ENCODE measurements at regions not wholly inside any gene's neighbourhood (a gene's known extent, or its start where the extent isn't known, plus 50 kb on each side); places are given as distances from the start of the nearest gene placed in this dataset.

- intact Hi-C loops (cut with micrococcal nuclease; ENCODE audit: unreplicated experiment): no loop called here
- TF ChIP-seq, protein P1, sequence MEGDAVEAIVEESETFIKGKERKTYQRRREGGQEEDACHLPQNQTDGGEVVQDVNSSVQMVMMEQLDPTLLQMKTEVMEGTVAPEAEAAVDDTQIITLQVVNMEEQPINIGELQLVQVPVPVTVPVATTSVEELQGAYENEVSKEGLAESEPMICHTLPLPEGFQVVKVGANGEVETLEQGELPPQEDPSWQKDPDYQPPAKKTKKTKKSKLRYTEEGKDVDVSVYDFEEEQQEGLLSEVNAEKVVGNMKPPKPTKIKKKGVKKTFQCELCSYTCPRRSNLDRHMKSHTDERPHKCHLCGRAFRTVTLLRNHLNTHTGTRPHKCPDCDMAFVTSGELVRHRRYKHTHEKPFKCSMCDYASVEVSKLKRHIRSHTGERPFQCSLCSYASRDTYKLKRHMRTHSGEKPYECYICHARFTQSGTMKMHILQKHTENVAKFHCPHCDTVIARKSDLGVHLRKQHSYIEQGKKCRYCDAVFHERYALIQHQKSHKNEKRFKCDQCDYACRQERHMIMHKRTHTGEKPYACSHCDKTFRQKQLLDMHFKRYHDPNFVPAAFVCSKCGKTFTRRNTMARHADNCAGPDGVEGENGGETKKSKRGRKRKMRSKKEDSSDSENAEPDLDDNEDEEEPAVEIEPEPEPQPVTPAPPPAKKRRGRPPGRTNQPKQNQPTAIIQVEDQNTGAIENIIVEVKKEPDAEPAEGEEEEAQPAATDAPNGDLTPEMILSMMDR (conservative IDR thresholded peaks at IDR 0.05; ENCODE audit: low read depth, low read length): no peak
Measured at GRCh38 chr10:47082055-47082784, 171.0 kb downstream of the PTPN20 start.

GRCh38 chr10:47087667-47088066, 176.4 kb downstream of the PTPN20 start:
- no peak overlapping the region for H3K4me3 ChIP-seq (ENCODE audit: low read depth, low read length, poor library complexity, severe bottlenecking)
- intact Hi-C loops (cut with micrococcal nuclease; ENCODE audit: unreplicated experiment): no loop called here
- ChIA-PET POLR2A (ENCODE audit: low non-redundant PET) (no interaction called here), CTCF (no interaction called here)
- DNase-seq (ENCODE audit: low spot score): no peak
- H3K4me1 ChIP-seq (ENCODE audit: insufficient read depth, low read length, poor library complexity, severe bottlenecking): no peaks in the 10 kb centered on the region
- no peaks in the 10 kb centered on the region for H3K9me3 ChIP-seq (ENCODE audit: low read depth, low read length, poor library complexity, severe bottlenecking)
- H3K27me3 ChIP-seq (replicated peaks; ENCODE audit: insufficient read depth, low read depth, low read length, poor library complexity): no peaks in the 10 kb centered on the region
- no peak overlapping the region for H3K27ac ChIP-seq (ENCODE audit: low read depth, low read length, poor library complexity, severe bottlenecking)
- no TSS peak for BruUV-seq (replicated peaks)
- H3K36me3 ChIP-seq (ENCODE audit: insufficient read depth, low read length, poor library complexity, severe bottlenecking): no peaks in the 10 kb centered on the region
- TF ChIP-seq, protein P1 (conservative IDR thresholded peaks at IDR 0.05; ENCODE audit: low read depth, low read length): no peak
- no peak for TF ChIP-seq EZH2 (IDR thresholded peaks at IDR 0.05; ENCODE audit: borderline replicate concordance, low read depth, low read length, poor library complexity, severe bottlenecking)

More at GRCh38 chr10:47082055-47082784, 171.0 kb downstream of the PTPN20 start:
- no peak for DNase-seq (ENCODE audit: low spot score)
- H3K9me3 ChIP-seq (ENCODE audit: low read depth, low read length, poor library complexity, severe bottlenecking): no peaks in the 10 kb centered on the region
- ChIA-PET CTCF (no interaction called here), POLR2A (ENCODE audit: low non-redundant PET) (no interaction called here)
- BruUV-seq (replicated peaks): no TSS peak
- no peaks in the 10 kb centered on the region for H3K4me1 ChIP-seq (ENCODE audit: insufficient read depth, low read length, poor library complexity, severe bottlenecking)
- no peak overlapping the region for H3K27ac ChIP-seq (ENCODE audit: low read depth, low read length, poor library complexity, severe bottlenecking)
- no peaks in the 10 kb centered on the region for H3K36me3 ChIP-seq (ENCODE audit: insufficient read depth, low read length, poor library complexity, severe bottlenecking)
- no peak overlapping the region for H3K4me3 ChIP-seq (ENCODE audit: low read depth, low read length, poor library complexity, severe bottlenecking)
- no peaks in the 10 kb centered on the region for H3K27me3 ChIP-seq (replicated peaks; ENCODE audit: insufficient read depth, low read depth, low read length, poor library complexity)

DNA sequence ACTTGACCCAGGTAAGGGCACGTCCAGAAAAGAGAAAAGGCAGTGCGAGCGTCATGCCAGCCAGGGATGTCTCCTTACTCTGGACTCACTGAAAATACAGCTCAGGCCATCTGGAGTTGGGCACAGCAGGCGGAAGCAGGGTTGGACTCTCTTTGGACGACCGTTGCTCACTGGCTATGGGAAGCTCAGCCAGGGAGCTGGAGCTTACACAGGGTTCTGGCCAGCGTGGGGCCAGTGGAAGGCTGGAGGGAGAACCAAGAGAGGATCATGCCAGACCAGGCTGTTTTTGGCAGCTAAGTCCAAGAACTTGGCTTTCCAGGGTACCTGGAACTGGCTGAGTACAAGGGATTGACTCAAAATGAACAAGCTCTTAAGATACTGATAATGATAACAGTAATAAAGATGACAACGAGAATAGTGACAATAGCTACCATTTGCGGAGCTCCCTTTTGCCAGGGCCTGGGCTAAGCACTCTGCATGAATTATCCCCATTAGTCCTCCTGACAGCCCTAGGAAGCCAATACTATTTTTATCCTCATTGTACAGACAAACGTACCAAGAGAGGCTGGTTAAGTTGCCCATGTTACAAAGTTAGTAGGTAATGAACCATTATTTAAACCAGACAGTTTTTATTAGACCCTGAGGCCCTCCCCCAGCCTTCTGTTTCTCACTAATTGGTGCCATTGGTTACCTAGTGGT, 177.6 kb downstream of the PTPN20 start:
- H3K9me3 ChIP-seq (ENCODE audit: low read depth, low read length, poor library complexity, severe bottlenecking): no peaks in the 10 kb centered on the region
- TF ChIP-seq, protein P1 (conservative IDR thresholded peaks at IDR 0.05; ENCODE audit: low read depth, low read length): no peak
- TF ChIP-seq EZH2 (IDR thresholded peaks at IDR 0.05; ENCODE audit: borderline replicate concordance, low read depth, low read length, poor library complexity, severe bottlenecking): no peak
- intact Hi-C loops (cut with micrococcal nuclease; ENCODE audit: unreplicated experiment): no loop called here
- BruUV-seq (replicated peaks): no TSS peak
- no peaks in the 10 kb centered on the region for H3K36me3 ChIP-seq (ENCODE audit: insufficient read depth, low read length, poor library complexity, severe bottlenecking)
- H3K4me3 ChIP-seq (ENCODE audit: low read depth, low read length, poor library complexity, severe bottlenecking): no peak overlapping the region
- CTCF ChIA-PET: no interaction called here
- H3K4me1 ChIP-seq (ENCODE audit: insufficient read depth, low read length, poor library complexity, severe bottlenecking): no peaks in the 10 kb centered on the region
- no peak for DNase-seq (ENCODE audit: low spot score)
- H3K27ac ChIP-seq (ENCODE audit: low read depth, low read length, poor library complexity, severe bottlenecking): no peak overlapping the region
- no peaks in the 10 kb centered on the region for H3K27me3 ChIP-seq (replicated peaks; ENCODE audit: insufficient read depth, low read depth, low read length, poor library complexity)
- POLR2A ChIA-PET (ENCODE audit: low non-redundant PET): no interaction called here
